H1 (cell line): ENCODE measurements at regions not wholly inside any gene's neighbourhood (a gene's known extent, or its start where the extent isn't known, plus 50 kb on each side); places are given as distances from the start of the nearest gene placed in this dataset.

ENCODE experiments used
- CTCF ChIA-PET: fragments of 300-600 bp; sonication (Branson Sonifier 250); formaldehyde crosslinking; loops from one replicate; lab custom pipeline; 2021; ENCODE audit not compliant: partially characterized antibody; lab: Charles Lee
- POLR2A ChIA-PET: fragments of 300-600 bp; sonication (Branson Sonifier 250); formaldehyde crosslinking; loops from one replicate; lab custom pipeline; 2021; ENCODE audit warnings: inconsistent platforms; ENCODE audit not compliant: partially characterized antibody; lab: Charles Lee
- DNase-seq, 2 experiments: peaks; one replicate each; pipeline versions ENCODE4 v3.0.0 to v3.0.0-alpha.2; 2010 to 2022; ENCODE audit warnings: low spot score in 2 of 2, low read depth in 1 of 2, mixed read lengths in 1 of 2
- FAIRE-seq: peaks from 2 replicates; lab custom pipeline; 2011; peaks lifted over from hg19 to GRCh38; lab: Jason Lieb, UNC
- H2AFZ ChIP-seq: 2 replicates; pipeline ENCODE4 v1.8.1; 2012; ENCODE audit warnings: low read length, inconsistent platforms
- H2AK5ac ChIP-seq: 2 replicates; pipeline ENCODE4 v1.6.1; 2013; ENCODE audit warnings: low read depth, low read length
- H2BK120ac ChIP-seq: replicated peaks from 2 replicates; pipeline ENCODE3; 2013; ENCODE audit warnings: low read depth, low read length, inconsistent platforms
- H2BK12ac ChIP-seq: 2 replicates; pipeline ENCODE4 v1.6.1; 2013; ENCODE audit warnings: low read depth, low read length
- H2BK15ac ChIP-seq: 2 replicates; pipeline ENCODE4 v1.6.1; 2013; ENCODE audit warnings: low read length
- H2BK20ac ChIP-seq: 2 replicates; pipeline ENCODE4 v1.6.1; 2013; ENCODE audit warnings: low read length
- H2BK5ac ChIP-seq: 2 replicates; pipeline ENCODE4 v1.6.1; 2013; ENCODE audit warnings: low read depth, low read length
- H3K14ac ChIP-seq: 2 replicates; pipeline ENCODE4 v1.6.1; 2013; ENCODE audit warnings: inconsistent platforms; ENCODE audit not compliant: insufficient read length
- H3K18ac ChIP-seq: 2 replicates; pipeline ENCODE4 v1.6.1; 2013; ENCODE audit warnings: low read length; ENCODE audit errors: extremely low read depth
- H3K23ac ChIP-seq: 2 replicates; pipeline ENCODE4 v1.6.1; 2013; ENCODE audit warnings: inconsistent platforms; ENCODE audit not compliant: insufficient read length
- H3K23me2 ChIP-seq: 2 replicates; pipeline ENCODE4 v1.6.1; 2013; ENCODE audit warnings: low read depth, low read length
- H3K27ac ChIP-seq: 2 replicates; pipeline ENCODE4 v1.6.1; 2011; ENCODE audit warnings: low read depth, low read length, inconsistent platforms
- H3K27me3 ChIP-seq, 4 experiments: replicated peaks in 1 of 4; 1 replicate in 1 of 4; 2 replicates in 3 of 4; pipeline versions ENCODE4 v1.6.1 to v1.8.1; 2011 to 2013; ENCODE audit warnings: low read length in 3 of 4, mild to moderate bottlenecking in 3 of 4, inconsistent platforms in 2 of 4, mixed read lengths in 2 of 4, moderate library complexity in 1 of 4; ENCODE audit not compliant: control insufficient read depth in 3 of 4, insufficient read depth in 3 of 4; ENCODE audit errors: extremely low read depth in 1 of 4
- H3K36me3 ChIP-seq, 4 experiments: 2 replicates each; pipeline versions ENCODE4 v1.6.1 to v1.8.1; 2011 to 2013; ENCODE audit warnings: mild to moderate bottlenecking in 4 of 4, low read length in 3 of 4, moderate library complexity in 2 of 4, control low read depth in 1 of 4, inconsistent platforms in 1 of 4; ENCODE audit not compliant: insufficient read depth in 4 of 4, control insufficient read depth in 2 of 4
- H3K4ac ChIP-seq: replicated peaks from 2 replicates; pipeline ENCODE3; 2013; ENCODE audit warnings: low read length, low read depth, mixed read lengths, inconsistent platforms; ENCODE audit not compliant: insufficient read length
- H3K4me1 ChIP-seq, 4 experiments: replicated peaks in 1 of 4; 1 replicate in 1 of 4; 2 replicates in 3 of 4; pipeline versions ENCODE4 v1.6.1 to v1.8.1; 2011 to 2013; ENCODE audit warnings: low read length in 3 of 4, inconsistent platforms in 2 of 4, mixed read lengths in 1 of 4; ENCODE audit not compliant: insufficient read depth in 4 of 4, control insufficient read depth in 3 of 4
- H3K4me2 ChIP-seq, 2 experiments: 2 replicates each; pipeline versions ENCODE4 v1.6.1 to v1.8.1; 2011 to 2013; ENCODE audit warnings: low read depth in 2 of 2, low read length in 2 of 2, control low read depth in 1 of 2, inconsistent platforms in 1 of 2, mild to moderate bottlenecking in 1 of 2; ENCODE audit not compliant: insufficient read depth in 1 of 2
- H3K4me3 ChIP-seq, 4 experiments: fragments of 200-600, 300-600 bp in 1 of 4; sonication (generic), shearing (Covaris generic), sonication (Bioruptor Twin) in 1 of 4; 2 replicates each; pipeline versions ENCODE4 v1.5.1 to v1.8.1; 2011 to 2016; ENCODE audit warnings: low read length in 4 of 4, low read depth in 3 of 4, control low read depth in 2 of 4, inconsistent platforms in 2 of 4, mild to moderate bottlenecking in 2 of 4, mixed read lengths in 1 of 4, moderate library complexity in 1 of 4; ENCODE audit not compliant: insufficient read depth in 2 of 4; ENCODE audit errors: extremely low read depth in 1 of 4
- H3K56ac ChIP-seq: replicated peaks from 2 replicates; pipeline ENCODE3; 2013; ENCODE audit warnings: low read depth, mild to moderate bottlenecking, mixed read lengths, low read length, inconsistent platforms; ENCODE audit not compliant: insufficient read length
- H3K79me1 ChIP-seq: 2 replicates; pipeline ENCODE4 v1.6.1; 2013; ENCODE audit warnings: low read depth, low read length, control low read depth
- H3K79me2 ChIP-seq, 2 experiments: 2 replicates each; pipeline versions ENCODE4 v1.6.1 to v1.8.1; 2012 to 2013; ENCODE audit warnings: low read length in 2 of 2, mild to moderate bottlenecking in 2 of 2, inconsistent platforms in 1 of 2; ENCODE audit not compliant: insufficient read depth in 2 of 2, control insufficient read depth in 1 of 2
- H3K9ac ChIP-seq, 4 experiments: replicated peaks in 1 of 4; 1 replicate in 1 of 4; 2 replicates in 3 of 4; pipeline versions ENCODE4 v1.6.1 to v1.8.1; 2011 to 2013; ENCODE audit warnings: low read depth in 3 of 4, low read length in 3 of 4, control low read depth in 2 of 4, mild to moderate bottlenecking in 2 of 4, moderate library complexity in 2 of 4, inconsistent platforms in 1 of 4; ENCODE audit errors: extremely low read depth in 1 of 4
- H3K9me3 ChIP-seq, 2 experiments: 2 replicates each; pipeline versions ENCODE4 v1.6.1 to v1.8.1; 2012 to 2013; ENCODE audit warnings: mild to moderate bottlenecking in 2 of 2, moderate library complexity in 2 of 2, control low read depth in 1 of 2, inconsistent platforms in 1 of 2, low read depth in 1 of 2, low read length in 1 of 2, mixed read lengths in 1 of 2; ENCODE audit not compliant: insufficient read depth in 2 of 2
- H4K20me1 ChIP-seq, 2 experiments: replicated peaks in 1 of 2; 2 replicates each; pipeline versions ENCODE3 to v1.8.1; 2011 to 2013; ENCODE audit warnings: inconsistent platforms in 2 of 2, low read length in 2 of 2, mild to moderate bottlenecking in 1 of 2; ENCODE audit not compliant: insufficient read depth in 2 of 2, control insufficient read depth in 1 of 2
- H4K5ac ChIP-seq: 2 replicates; pipeline ENCODE4 v1.6.1; 2013; ENCODE audit warnings: low read length, low read depth, mixed read lengths, inconsistent platforms; ENCODE audit not compliant: insufficient read length
- H4K8ac ChIP-seq: 2 replicates; pipeline ENCODE4 v1.8.0; 2013; ENCODE audit warnings: mild to moderate bottlenecking, moderate library complexity, low read length, inconsistent platforms; ENCODE audit not compliant: insufficient read depth; ENCODE audit errors: extremely low read depth
- H4K91ac ChIP-seq: replicated peaks from 2 replicates; pipeline ENCODE3; 2013; ENCODE audit warnings: low read length, mixed read lengths, inconsistent platforms; ENCODE audit not compliant: insufficient read length
- BACH1 ChIP-seq: IDR thresholded peaks from 2 replicates; pipeline ENCODE4 v1.6.1; 2012; ENCODE audit warnings: low read length, improper control_type of control experiment
- JUN ChIP-seq: IDR thresholded peaks from 2 replicates; pipeline ENCODE4 v1.6.1; 2011; ENCODE audit warnings: low read depth, mild to moderate bottlenecking, improper control_type of control experiment, low read length
- KDM4A ChIP-seq: IDR thresholded peaks from one replicate; pipeline ENCODE4 v1.7.1; 2012; ENCODE audit warnings: low read depth, mild to moderate bottlenecking, moderate library complexity, low read length, inconsistent platforms; ENCODE audit not compliant: severe bottlenecking
- RNF2 ChIP-seq: fragments of 200-900, 300-1000 bp; sonication (generic); IDR thresholded peaks from 2 replicates; pipeline ENCODE4 v1.7.1; 2016; ENCODE audit warnings: borderline replicate concordance, low read depth, mild to moderate bottlenecking, antibody characterized with exemption, low read length; ENCODE audit not compliant: poor library complexity, severe bottlenecking; ENCODE audit errors: missing control alignments
- SP2 ChIP-seq: IDR thresholded peaks from 2 replicates; pipeline ENCODE4 v1.6.1; 2012; ENCODE audit warnings: mild to moderate bottlenecking, low read length, inconsistent platforms

DNA sequence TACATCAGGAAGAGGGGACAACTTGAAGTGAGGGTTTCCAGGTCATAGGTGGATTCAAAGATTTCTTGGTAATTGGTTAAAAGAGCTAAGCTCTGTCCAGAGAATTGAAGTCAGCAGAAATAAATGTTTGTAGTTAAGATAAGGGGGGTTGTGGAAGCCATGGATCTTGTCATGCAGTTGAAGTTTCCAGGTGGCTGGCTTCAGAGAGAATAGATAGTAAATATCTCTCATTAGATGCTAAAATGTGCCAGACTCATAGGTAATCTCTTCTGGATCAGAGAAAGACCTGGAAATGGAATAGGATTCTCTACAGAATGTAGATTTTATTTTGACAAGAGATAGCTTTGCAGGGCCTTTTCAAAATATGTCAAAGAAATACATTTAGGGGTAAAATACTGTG lies 491.7 kb downstream of the PRR16 start:
- Histone ChIP-seq H3K4me1 (no peaks in the 10 kb centered on the region), H3K36me3 (no peaks in the 10 kb centered on the region), H2AK5ac (no peak overlapping the region), H3K4me2 (no peak overlapping the region), H4K8ac (no peak overlapping the region), H3K27ac (no peak overlapping the region), H2BK12ac (no peak overlapping the region), H2BK120ac (no peak overlapping the region), H3K79me2 (no peaks in the 10 kb centered on the region), H4K5ac (no peak overlapping the region), H2AFZ (no peak overlapping the region), H3K4ac (no peak overlapping the region), H3K23ac (no peak overlapping the region), H3K9me3 (peaks cover 13 to 17% of the 10 kb centered on the region in 2 experiments), H3K4me3 (no peak overlapping the region), H2BK15ac (no peak overlapping the region), H3K27me3 (no peaks in the 10 kb centered on the region), H3K14ac (no peak overlapping the region), H2BK20ac (no peak overlapping the region), H3K79me1 (no peaks in the 10 kb centered on the region), H3K9ac (no peak overlapping the region), H2BK5ac (no peak overlapping the region), H4K20me1 (no peaks in the 10 kb centered on the region)
- DNase-seq, result no peak
- POLR2A ChIA-PET, result no interaction called here
- CTCF ChIA-PET, result no interaction called here
- no peak for TF ChIP-seq BACH1
- no peak for TF ChIP-seq RNF2
- no peak for TF ChIP-seq SP2
- no peak for TF ChIP-seq JUN
- TF ChIP-seq KDM4A, result no peak
- TF ChIP-seq, all 59 proteins: peak for 0
- no peak overlapping the region for H3K18ac ChIP-seq
- no peaks in the 10 kb centered on the region; the same call in 1 of the 2 replicates for H3K23me2 ChIP-seq
- FAIRE-seq, result no peak
- no peak overlapping the region for H4K91ac ChIP-seq
- no peak overlapping the region for H3K56ac ChIP-seq
